Activated CD8-positive, alpha-beta T cell treated with anti-CD3 and anti-CD28 coated beads for 36 hours (primary cell): ENCODE measurements at regions not wholly inside any gene's neighbourhood (a gene's known extent, or its start where the extent isn't known, plus 50 kb on each side); places are given as distances from the start of the nearest gene placed in this dataset.

Experiments used
- ATAC-seq: fragments of 200-7000 bp; cut with Tn5 transposase; one replicate; pipeline ENCODE4 v1.10.0; 2021; ENCODE audit warnings: mild to moderate bottlenecking, moderate library complexity
- CTCF ChIA-PET: fragments of 350-600 bp; sonication (Branson Sonifier 250); formaldehyde crosslinking; loops from one replicate; lab custom pipeline; 2021; ENCODE audit warnings: antibody characterized with exemption; lab: Charles Lee
- POLR2A ChIA-PET: fragments of 350-600 bp; sonication (Branson Sonifier 250); formaldehyde crosslinking; loops from one replicate; lab custom pipeline; 2021; ENCODE audit warnings: antibody characterized with exemption; lab: Charles Lee
- DNase-seq: peaks from one replicate; pipeline ENCODE4 v3.0.0-alpha.2; 2020
- H3K27ac Mint-ChIP-seq: one replicate; pipeline ENCODE4 v1.8.0; 2021; ENCODE audit warnings: mild to moderate bottlenecking, mixed read lengths
- H3K27me3 Mint-ChIP-seq: one replicate; pipeline ENCODE4 v1.8.0; 2021; ENCODE audit warnings: mixed read lengths
- H3K36me3 Mint-ChIP-seq: one replicate; pipeline ENCODE4 v1.8.0; 2021; ENCODE audit warnings: low read depth, mixed read lengths
- H3K4me1 Mint-ChIP-seq: one replicate; pipeline ENCODE4 v1.8.0; 2021; ENCODE audit warnings: low read depth, mixed read lengths
- H3K4me3 Mint-ChIP-seq: one replicate; pipeline ENCODE4 v1.8.0; 2021; ENCODE audit warnings: mild to moderate bottlenecking, moderate library complexity, mixed read lengths
- H3K9me3 Mint-ChIP-seq: one replicate; pipeline ENCODE4 v1.8.0; 2021; ENCODE audit warnings: mixed read lengths
- CTCF ChIP-seq: fragments of 200-600 bp; IDR thresholded peaks from one replicate; pipeline ENCODE4 v1.8.0; 2022; ENCODE audit warnings: antibody characterized with exemption, mild to moderate bottlenecking
- intact Hi-C: fragments of 100-400 bp; cut with micrococcal nuclease; formaldehyde crosslinking; loops from one replicate; pipeline ENCODE4 v1.10.0; 2022

GRCh38 chr5:148922606-148923005, 96.2 kb downstream of the ADRB2 start:
- Mint-ChIP-seq H3K9me3 (no peaks in the 10 kb centered on the region), H3K4me3 (no peak overlapping the region), H3K27ac (no peak overlapping the region), H3K4me1 (peaks cover 8% of the 10 kb centered on the region), H3K27me3 (peaks cover 26% of the 10 kb centered on the region), H3K36me3 (no peaks in the 10 kb centered on the region)
- TF ChIP-seq CTCF = no peak
- intact Hi-C loops = no loop called here
- POLR2A ChIA-PET = no interaction called here
- ATAC-seq (peak; percentile 92), DNase-seq (peak; percentile 32)
- CTCF ChIA-PET = interaction anchor here (1.3 kb wide), 1 partner anchor 192 kb away, joined by 4 read pairs; no protein-coding TSS in a partner anchor

GRCh38 chr5:148923023-148923422, 96.6 kb downstream of the ADRB2 start:
- intact Hi-C loops = no loop called here
- Mint-ChIP-seq H3K4me3 (no peak overlapping the region), H3K36me3 (no peaks in the 10 kb centered on the region), H3K27ac (no peak overlapping the region), H3K4me1 (peaks cover 8% of the 10 kb centered on the region), H3K27me3 (peaks cover 26% of the 10 kb centered on the region), H3K9me3 (no peaks in the 10 kb centered on the region)
- no peak for TF ChIP-seq CTCF
- CTCF ChIA-PET = interaction anchor here (1.2 to 1.3 kb wide), 2 partner anchors 34 to 192 kb away, joined by 3 to 4 read pairs; no protein-coding TSS in a partner anchor
- no peak for ATAC-seq
- no peak for DNase-seq
- POLR2A ChIA-PET = no interaction called here

- peaks cover 8% of the 10 kb centered on the region for H3K4me1 Mint-ChIP-seq
- no peaks in the 10 kb centered on the region for H3K9me3 Mint-ChIP-seq
- H3K36me3 Mint-ChIP-seq = no peaks in the 10 kb centered on the region
- no peak overlapping the region for H3K27ac Mint-ChIP-seq
- H3K4me3 Mint-ChIP-seq = no peak overlapping the region
- intact Hi-C loops = no loop called here
- peaks cover 21% of the 10 kb centered on the region for H3K27me3 Mint-ChIP-seq
- ChIA-PET CTCF (no interaction called here), POLR2A (no interaction called here)
- DNase-seq (no peak), ATAC-seq (no peak)
- TF ChIP-seq CTCF = no peak
These were observed 98.4 kb downstream of the ADRB2 start for GRCh38 chr5:148924817-148925216.

- Mint-ChIP-seq H3K27ac (no peak overlapping the region), H3K36me3 (no peaks in the 10 kb centered on the region), H3K4me3 (no peak overlapping the region), H3K9me3 (no peaks in the 10 kb centered on the region), H3K4me1 (peaks cover 8% of the 10 kb centered on the region), H3K27me3 (peaks cover 15% of the 10 kb centered on the region)
- intact Hi-C loops = no loop called here
- DNase-seq (no peak), ATAC-seq (no peak)
- CTCF ChIA-PET = interaction anchor here (1.2 kb wide), 1 partner anchor 31 kb away, joined by 4 read pairs; no protein-coding TSS in a partner anchor
- POLR2A ChIA-PET = no interaction called here
- no peak for TF ChIP-seq CTCF
These were observed 99.8 kb downstream of the ADRB2 start for GRCh38 chr5:148926207-148926606.

- POLR2A ChIA-PET = no interaction called here
- H3K27ac Mint-ChIP-seq = no peak overlapping the region
- intact Hi-C loops = no loop called here
- no peak for TF ChIP-seq CTCF
- no peaks in the 10 kb centered on the region for H3K36me3 Mint-ChIP-seq
- no peak for ATAC-seq
- H3K27me3 Mint-ChIP-seq = peaks cover 10% of the 10 kb centered on the region
- CTCF ChIA-PET = interaction anchor here (0.9 to 1.8 kb wide), 6 partner anchors 12 to 196 kb away, joined by 3 to 5 read pairs (median 4); no protein-coding TSS in a partner anchor
- H3K4me3 Mint-ChIP-seq = no peak overlapping the region
- no peaks in the 10 kb centered on the region for H3K9me3 Mint-ChIP-seq
- no peak for DNase-seq
- peaks cover 6% of the 10 kb centered on the region for H3K4me1 Mint-ChIP-seq
These were observed 101.0 kb downstream of the ADRB2 start for GRCh38 chr5:148927307-148927946.
